ENCODE measurements at regions not wholly inside any gene's neighbourhood (a gene's known extent, or its start where the extent isn't known, plus 50 kb on each side); places are given as distances from the start of the nearest gene placed in this dataset.

DNA sequence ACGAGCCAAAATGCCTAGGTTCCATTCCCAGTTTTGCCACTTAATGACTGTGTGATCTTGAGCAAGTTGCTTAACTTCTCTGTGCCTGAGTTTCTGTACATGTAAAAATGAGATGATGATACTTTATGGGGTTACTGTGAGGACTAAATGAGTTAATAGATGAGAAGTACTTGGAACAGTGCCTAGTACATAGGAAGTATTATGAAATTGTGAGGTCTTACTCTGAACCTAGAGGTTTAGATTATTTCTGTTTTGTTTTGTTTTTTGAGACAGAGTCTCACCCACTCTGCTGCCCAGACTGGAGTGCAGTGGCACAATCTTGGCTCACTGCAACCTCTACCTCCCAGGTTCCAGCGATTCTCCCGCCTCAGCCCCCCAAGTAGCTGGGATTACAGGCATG is 227.0 kb upstream of the POU2AF2 start:
- H3K4me1 ChIP-seq = no peaks in the 10 kb centered on the region
- intact Hi-C loops (cut with DNase I) = no loop called here
- H3K27me3 ChIP-seq = no peaks in the 10 kb centered on the region
- no peak overlapping the region for H3K27ac ChIP-seq
- TF ChIP-seq POLR2A (IDR thresholded peaks at IDR 0.05) = no peak
- TF ChIP-seq, protein P1, sequence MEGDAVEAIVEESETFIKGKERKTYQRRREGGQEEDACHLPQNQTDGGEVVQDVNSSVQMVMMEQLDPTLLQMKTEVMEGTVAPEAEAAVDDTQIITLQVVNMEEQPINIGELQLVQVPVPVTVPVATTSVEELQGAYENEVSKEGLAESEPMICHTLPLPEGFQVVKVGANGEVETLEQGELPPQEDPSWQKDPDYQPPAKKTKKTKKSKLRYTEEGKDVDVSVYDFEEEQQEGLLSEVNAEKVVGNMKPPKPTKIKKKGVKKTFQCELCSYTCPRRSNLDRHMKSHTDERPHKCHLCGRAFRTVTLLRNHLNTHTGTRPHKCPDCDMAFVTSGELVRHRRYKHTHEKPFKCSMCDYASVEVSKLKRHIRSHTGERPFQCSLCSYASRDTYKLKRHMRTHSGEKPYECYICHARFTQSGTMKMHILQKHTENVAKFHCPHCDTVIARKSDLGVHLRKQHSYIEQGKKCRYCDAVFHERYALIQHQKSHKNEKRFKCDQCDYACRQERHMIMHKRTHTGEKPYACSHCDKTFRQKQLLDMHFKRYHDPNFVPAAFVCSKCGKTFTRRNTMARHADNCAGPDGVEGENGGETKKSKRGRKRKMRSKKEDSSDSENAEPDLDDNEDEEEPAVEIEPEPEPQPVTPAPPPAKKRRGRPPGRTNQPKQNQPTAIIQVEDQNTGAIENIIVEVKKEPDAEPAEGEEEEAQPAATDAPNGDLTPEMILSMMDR (IDR thresholded peaks at IDR 0.05) = no peak
- H3K9me3 ChIP-seq = no peaks in the 10 kb centered on the region
- no peaks in the 10 kb centered on the region for H3K36me3 ChIP-seq
- 51 to 67% methylated on average over 3 of the region's 3 CpGs for WGBS, 2 donors
- H3K4me3 ChIP-seq = no peak overlapping the region
- DNase-seq = no peak

DNA sequence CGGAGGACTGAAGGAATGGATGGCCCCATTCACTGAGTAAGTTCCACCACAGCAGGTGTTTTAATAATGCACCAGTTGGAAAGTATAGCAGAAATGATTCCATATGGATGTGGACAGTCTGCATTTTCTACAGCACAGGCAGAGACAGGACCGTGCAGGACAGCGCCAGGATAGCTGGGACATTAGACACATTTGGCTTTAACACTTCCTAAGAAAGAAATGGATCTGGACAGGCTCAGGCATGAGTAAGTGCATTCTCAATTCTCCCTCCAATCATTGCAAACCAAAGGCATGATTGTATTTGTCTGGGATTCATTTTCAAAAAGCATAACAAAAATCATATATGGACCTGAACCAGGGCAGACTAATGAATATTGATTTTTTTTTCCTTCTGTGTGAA is 233.0 kb upstream of the POU2AF2 start:
- H3K9me3 ChIP-seq = no peaks in the 10 kb centered on the region
- intact Hi-C loops (cut with DNase I) = no loop called here
- no peak for DNase-seq
- no peaks in the 10 kb centered on the region for H3K4me1 ChIP-seq
- H3K4me3 ChIP-seq = no peak overlapping the region
- H3K27ac ChIP-seq = no peak overlapping the region
- H3K27me3 ChIP-seq = no peaks in the 10 kb centered on the region
- no peaks in the 10 kb centered on the region for H3K36me3 ChIP-seq
- WGBS, 2 donors = 36 to 61% methylated on average over 3 of the region's 3 CpGs
- TF ChIP-seq, protein P1 (IDR thresholded peaks at IDR 0.05) = no peak
- TF ChIP-seq POLR2A (IDR thresholded peaks at IDR 0.05) = no peak

DNA sequence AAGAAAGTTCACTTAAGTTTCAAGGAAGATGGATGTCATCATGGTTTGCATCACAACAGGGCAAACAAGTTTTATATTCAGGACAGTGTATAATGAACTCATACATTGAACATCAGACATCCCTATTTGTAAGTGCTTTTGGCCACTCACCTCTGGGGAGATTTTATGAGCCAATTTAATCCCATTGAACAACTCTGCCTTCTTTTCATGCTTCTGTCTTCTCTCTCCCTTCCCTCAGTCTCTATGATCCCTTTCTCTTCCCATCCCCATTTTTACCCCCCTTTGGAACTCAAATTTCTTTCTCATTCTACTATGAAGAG is 234.3 kb upstream of the POU2AF2 start:
- Histone ChIP-seq H3K27ac (no peak overlapping the region), H3K4me3 (no peak overlapping the region), H3K27me3 (no peaks in the 10 kb centered on the region), H3K9me3 (no peaks in the 10 kb centered on the region), H3K36me3 (no peaks in the 10 kb centered on the region), H3K4me1 (no peaks in the 10 kb centered on the region)
- DNase-seq = no peak
- TF ChIP-seq, protein P1 (IDR thresholded peaks at IDR 0.05) = no peak
- no peak for TF ChIP-seq POLR2A (IDR thresholded peaks at IDR 0.05)
- intact Hi-C loops (cut with DNase I) = no loop called here

DNA sequence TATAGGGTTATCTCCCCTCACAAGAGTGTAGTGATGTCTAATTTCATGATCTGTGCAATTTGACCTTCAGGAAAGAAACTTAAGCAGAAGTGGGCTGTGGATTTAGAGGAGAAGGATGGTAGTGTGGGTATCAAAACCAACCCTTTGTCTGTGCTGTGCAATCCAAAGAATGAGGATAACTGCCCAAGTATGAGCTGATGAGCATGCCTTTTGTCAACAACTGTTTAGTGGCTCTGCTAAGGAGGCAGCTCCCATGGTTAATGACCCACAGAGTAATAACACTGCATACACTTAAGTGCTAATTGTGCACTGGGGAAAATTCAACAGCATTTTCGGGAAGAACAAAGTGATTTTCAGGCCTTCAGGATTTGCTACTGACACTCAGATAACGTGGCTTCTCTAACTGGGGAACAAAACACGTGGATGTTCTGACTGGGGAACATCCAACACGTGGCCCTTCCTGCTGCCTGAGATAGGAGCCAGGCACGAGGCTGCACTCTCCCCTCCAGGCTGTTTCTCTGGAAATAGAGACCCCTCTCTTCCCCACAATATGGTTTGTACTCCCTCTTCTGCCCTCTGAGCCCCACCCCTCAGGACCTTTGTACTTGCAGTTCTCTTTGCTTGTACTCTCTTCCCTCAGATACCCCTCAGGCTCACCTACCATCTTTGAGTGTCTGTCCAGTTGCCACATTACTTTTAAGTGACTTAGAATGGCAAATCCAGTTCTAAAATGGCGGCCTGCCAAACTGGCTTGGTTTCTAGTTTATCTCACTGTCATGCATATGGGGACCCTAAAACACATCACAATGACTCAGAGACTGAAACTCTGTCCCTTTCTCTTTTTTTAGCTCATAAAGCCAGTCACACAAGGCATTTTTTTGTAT is 234.9 kb upstream of the POU2AF2 start:
- Histone ChIP-seq H3K9me3 (no peaks in the 10 kb centered on the region), H3K4me1 (no peaks in the 10 kb centered on the region)

DNA sequence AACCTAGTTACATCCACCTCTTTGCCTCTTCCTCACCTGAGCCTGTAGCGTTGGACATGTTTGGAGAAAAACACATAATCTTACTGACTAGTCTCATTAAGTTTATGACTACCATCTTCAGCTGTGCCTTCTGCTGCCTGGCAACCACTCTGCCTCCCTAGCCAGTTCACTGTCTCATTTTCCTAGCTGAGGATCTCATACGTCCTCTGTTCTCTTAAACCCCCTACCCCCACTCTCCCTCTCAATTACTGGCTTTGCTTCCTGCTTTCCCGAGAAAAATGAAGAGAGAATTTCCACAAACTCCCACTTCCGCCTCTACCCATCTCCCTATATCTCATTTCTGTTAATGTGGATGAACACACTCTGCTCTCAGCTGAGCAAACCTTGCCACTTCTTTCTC is 239.3 kb upstream of the POU2AF2 start:
- Histone ChIP-seq H3K27ac (no peak overlapping the region), H3K9me3 (no peaks in the 10 kb centered on the region), H3K4me3 (no peak overlapping the region), H3K36me3 (no peaks in the 10 kb centered on the region), H3K4me1 (peaks cover 0 to 6% (median 0%) of the 10 kb centered on the region in 3 donors), H3K27me3 (no peaks in the 10 kb centered on the region)
- WGBS, 2 donors = 66 to 83% methylated on average over 4 of the region's 4 CpGs
- DNase-seq = no peak
- intact Hi-C loops (cut with DNase I) = no loop called here
- TF ChIP-seq POLR2A (IDR thresholded peaks at IDR 0.05) = no peak
- TF ChIP-seq, protein P1 (IDR thresholded peaks at IDR 0.05) = no peak

More for the DNA sequence above, 234.9 kb upstream of the POU2AF2 start:
- no peaks in the 10 kb centered on the region for H3K36me3 ChIP-seq
- intact Hi-C loops (cut with DNase I) = no loop called here
- 76 to 84% methylated on average over 6 of the region's 6 CpGs for WGBS, 2 donors
- no peak overlapping the region for H3K27ac ChIP-seq
- no peak for DNase-seq
- no peaks in the 10 kb centered on the region for H3K27me3 ChIP-seq
- no peak overlapping the region for H3K4me3 ChIP-seq
- no peak for TF ChIP-seq POLR2A (IDR thresholded peaks at IDR 0.05)
- TF ChIP-seq, protein P1 (IDR thresholded peaks at IDR 0.05) = no peak
